GF-D8 (cell line): ENCODE measurements at regions not wholly inside any gene's neighbourhood (a gene's known extent, or its start where the extent isn't known, plus 50 kb on each side); places are given as distances from the start of the nearest gene placed in this dataset.

Source experiments
- DNase-seq: peaks from one replicate; lab custom pipeline; 2025; lab: John Stamatoyannopoulos, UW

GRCh38 chr10:130403153-130404075 lies 267.2 kb downstream of the GLRX3 start:
- DNase-seq = no peak

- DNase-seq = no peak
Measured at GRCh38 chr10:130404476-130405055, 268.4 kb downstream of the GLRX3 start.

- DNase-seq = no peak
Measured at GRCh38 chr10:130407052-130407451, 270.9 kb downstream of the GLRX3 start.

- no peak for DNase-seq
Measured at GRCh38 chr10:130409331-130409730, 273.1 kb downstream of the GLRX3 start.

DNA sequence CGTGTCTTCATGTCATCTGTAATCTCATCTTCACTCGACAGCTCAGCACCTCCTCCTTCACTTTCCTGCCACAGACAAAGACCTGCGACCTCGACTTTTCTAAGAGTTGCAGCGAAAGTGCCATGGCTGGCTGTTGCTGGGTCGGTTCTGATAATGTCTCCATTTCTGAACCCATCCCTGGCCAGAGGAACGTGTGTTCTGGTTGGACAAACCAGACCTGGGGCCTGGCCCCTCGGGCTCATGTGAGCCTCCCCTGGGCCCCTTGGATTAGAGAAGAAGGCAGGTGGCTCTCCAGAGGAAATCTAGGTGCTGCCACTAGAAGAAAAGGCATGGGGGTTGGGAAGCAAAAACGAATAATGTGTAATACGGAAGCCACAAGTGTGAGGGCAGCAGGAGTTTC lies 273.7 kb downstream of the GLRX3 start:
- no peak for DNase-seq

- DNase-seq = no peak
Measured at GRCh38 chr10:130411496-130412085, 275.4 kb downstream of the GLRX3 start.

GRCh38 chr10:130412317-130412716 lies 276.1 kb downstream of the GLRX3 start:
- DNase-seq = no peak

DNA sequence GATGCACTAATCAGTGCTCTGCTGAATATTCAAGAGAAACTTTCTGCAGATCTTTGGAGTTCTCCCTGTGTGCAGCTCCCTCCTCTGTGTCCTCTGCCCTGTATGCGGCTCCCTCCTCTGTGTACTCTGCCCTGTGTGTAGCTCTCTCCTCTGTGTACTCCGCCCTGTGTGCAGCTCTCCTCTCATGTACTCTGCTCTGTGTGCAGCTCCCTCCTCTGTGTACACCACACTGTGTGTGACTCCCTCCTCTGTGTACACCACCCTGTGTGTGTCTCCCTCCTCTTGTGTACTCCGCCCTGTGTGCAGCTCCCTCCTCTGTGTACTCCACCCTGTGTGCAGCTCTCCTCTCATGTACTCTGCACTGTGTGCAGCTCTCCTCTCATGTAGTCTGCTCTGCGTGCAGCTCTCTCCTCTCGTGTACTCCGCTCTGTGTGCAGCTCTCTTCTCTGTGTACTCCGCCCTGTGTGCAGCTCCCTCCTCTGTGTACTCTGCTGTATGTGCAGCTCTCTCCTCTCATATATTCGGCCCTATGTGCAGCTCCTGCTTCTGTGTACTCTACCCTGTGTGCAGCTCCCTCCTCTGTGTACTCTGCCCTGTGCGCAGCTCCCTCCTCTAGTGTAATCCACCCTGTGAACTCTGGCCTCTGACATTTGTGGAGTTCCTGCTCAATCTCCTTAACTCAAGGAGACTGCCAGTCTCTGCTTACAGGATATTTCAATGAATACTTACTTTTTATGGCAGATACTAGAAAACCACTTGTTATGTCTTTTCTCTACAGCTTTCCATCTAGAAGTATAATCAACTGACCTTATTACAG lies 280.4 kb downstream of the GLRX3 start:
- no peak for DNase-seq

DNA sequence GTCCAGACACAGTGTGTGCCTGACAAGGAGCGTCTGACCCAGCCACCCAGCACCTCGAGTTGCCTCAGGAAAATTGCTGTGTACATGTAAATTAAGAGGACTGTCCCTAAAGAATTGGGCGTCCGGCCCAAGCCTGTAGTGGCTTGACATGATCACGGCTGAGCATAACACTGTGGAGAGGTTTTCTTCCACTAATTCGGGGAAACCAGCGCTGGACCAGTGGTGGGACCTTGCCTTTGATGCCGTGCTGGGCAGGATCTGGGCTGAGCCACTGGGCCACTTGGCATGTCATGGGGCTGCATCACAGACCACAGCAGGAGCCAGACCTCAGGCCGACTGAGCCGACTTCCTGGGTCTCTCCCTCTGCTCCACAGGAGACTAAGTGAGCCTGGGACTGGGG lies 282.5 kb downstream of the GLRX3 start:
- no peak for DNase-seq

- no peak for DNase-seq
Measured at GRCh38 chr10:130421909-130422308, 285.7 kb downstream of the GLRX3 start.

GRCh38 chr10:130422366-130423324 lies 286.5 kb downstream of the GLRX3 start:
- DNase-seq = no peak

DNA sequence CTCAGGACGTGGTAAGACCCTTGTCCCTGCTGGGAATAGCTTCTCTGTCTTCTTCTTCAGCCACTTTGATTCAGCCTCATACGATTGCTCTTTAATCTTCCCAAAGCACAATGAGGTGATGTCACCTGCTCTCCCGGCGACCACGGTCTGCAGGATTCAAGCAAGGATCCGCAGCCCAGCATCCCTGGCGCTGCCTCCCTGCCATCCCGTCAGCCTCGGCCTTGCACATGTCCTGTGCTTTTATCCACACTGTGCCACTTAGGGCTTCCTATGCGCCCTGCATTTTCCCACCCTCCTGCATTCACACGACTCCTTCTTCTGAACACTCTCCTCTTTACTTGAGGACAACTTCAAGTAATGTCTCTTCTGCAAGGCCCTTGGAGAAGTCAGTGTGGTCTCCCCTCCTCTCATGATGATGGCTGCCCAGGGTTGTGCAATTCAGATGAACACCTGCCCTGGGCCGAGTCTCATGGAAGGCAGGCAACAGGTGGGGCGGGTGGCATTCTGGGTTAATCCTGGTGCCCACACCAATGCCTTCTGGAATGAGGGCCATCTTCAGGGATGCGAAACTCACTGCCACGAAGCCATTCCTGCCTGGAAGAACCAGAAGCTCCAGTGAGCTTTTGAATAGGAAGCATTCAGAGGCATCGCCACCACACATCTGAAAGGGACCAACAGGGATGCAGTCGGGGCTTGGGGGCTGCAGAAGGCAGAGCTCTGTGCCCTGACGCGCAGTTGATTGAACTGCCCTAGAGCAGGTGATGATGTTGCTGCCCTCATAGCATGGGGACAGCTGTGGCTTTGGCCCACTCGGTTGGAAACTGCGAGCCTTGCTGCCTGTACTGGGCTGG lies 287.5 kb downstream of the GLRX3 start:
- DNase-seq = no peak

DNA sequence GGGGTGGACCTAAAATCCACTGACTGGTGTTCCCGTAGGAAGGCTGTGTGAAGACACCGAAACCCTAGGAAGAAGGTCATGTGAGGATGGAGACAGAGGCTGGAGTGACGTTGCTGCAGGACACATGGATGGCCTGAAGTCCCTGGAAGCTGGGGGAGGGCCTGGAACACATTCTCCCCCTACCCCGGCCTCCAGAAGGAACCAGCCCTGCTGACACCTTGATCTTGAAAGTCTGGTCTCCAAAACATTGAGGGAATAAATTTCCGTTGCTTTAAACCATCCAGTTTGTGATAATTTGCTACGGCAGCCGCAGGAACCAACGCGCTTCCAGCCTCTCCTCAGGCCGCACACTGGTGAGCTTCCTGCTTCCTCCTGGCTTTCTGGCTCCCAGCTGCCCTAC lies 288.2 kb downstream of the GLRX3 start:
- DNase-seq = no peak

DNA sequence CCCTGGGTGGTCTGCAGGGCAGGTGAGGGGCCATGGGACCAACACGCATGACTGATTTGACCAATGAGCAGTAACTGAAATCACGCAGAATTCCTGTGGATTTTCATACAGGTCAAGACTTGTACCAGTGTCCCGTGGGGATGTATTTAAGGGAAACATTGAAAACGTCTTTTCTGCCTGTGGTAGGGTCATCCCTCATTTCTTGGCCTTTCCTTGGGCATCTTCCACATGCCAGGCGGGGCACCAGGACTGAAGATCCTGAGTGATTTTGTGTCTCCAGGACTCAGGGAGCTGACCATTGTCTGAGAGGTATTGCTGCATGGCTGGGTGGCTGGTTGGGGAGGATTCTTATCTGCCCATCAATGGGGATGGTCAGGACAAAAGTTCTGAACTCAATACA lies 289.0 kb downstream of the GLRX3 start:
- no peak for DNase-seq

DNA sequence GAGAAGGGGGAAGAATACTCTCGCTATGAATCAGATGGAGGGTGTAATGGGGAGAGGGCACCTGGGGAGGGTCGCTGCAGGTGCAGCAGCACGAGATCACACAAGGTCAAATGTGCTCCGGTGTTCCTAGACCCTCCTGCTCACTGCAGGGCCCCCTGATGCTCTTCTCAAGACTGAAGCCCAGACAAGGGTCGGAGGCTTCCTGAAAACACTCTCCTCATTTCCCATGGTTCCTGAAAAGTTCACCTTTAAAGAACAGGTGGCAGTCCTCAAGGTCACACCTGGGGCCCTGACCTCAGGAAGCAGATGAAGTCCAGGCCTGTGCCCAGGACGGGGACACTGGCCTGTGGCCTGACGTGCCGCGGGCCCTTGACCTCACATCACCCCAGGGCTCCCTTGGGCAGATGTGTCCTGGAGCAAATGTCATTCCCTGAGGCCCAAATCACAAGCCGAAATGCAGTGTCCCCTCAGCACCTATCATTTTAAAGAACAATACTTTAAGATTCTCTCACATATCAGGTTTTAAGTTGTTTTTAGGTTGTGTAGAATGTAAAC lies 289.8 kb downstream of the GLRX3 start:
- no peak for DNase-seq

GRCh38 chr10:130427216-130427722 lies 291.1 kb downstream of the GLRX3 start:
- DNase-seq = no peak

DNA sequence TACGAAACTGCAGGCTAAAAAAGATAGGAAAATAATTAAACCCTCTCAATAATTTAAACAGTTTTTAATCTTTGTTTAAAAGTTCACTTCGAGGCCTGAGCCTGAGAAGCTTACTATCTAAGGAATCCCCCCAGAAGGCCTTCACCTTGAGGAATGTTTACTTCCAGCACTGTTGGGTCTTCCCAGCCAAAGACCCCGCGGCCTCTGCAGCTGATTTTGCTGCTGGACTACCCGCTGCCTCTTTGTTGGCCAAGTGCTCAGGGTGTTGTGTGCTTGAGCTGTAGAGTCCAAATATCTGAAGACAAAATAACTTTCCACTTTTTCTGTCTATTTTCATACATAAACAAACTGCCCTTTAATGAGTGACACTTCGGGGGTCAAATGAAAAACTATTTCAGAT lies 292.7 kb downstream of the GLRX3 start:
- no peak for DNase-seq

- no peak for DNase-seq
Measured at GRCh38 chr10:130429809-130430208, 293.6 kb downstream of the GLRX3 start.

GRCh38 chr10:130430291-130430690 lies 294.1 kb downstream of the GLRX3 start:
- no peak for DNase-seq
